H1 (cell line): ENCODE measurements at regions not wholly inside any gene's neighbourhood (a gene's known extent, or its start where the extent isn't known, plus 50 kb on each side); places are given as distances from the start of the nearest gene placed in this dataset.

ENCODE experiments used
- CTCF ChIA-PET: fragments of 300-600 bp; sonication (Branson Sonifier 250); formaldehyde crosslinking; loops from one replicate; lab custom pipeline; 2021; ENCODE audit not compliant: partially characterized antibody; lab: Charles Lee
- POLR2A ChIA-PET: fragments of 300-600 bp; sonication (Branson Sonifier 250); formaldehyde crosslinking; loops from one replicate; lab custom pipeline; 2021; ENCODE audit warnings: inconsistent platforms; ENCODE audit not compliant: partially characterized antibody; lab: Charles Lee
- DNase-seq, 2 experiments: peaks; one replicate each; pipeline versions ENCODE4 v3.0.0 to v3.0.0-alpha.2; 2010 to 2022; ENCODE audit warnings: low spot score in 2 of 2, low read depth in 1 of 2, mixed read lengths in 1 of 2
- FAIRE-seq: peaks from 2 replicates; lab custom pipeline; 2011; peaks lifted over from hg19 to GRCh38; lab: Jason Lieb, UNC
- H2AFZ ChIP-seq: 2 replicates; pipeline ENCODE4 v1.8.1; 2012; ENCODE audit warnings: low read length, inconsistent platforms
- H2AK5ac ChIP-seq: 2 replicates; pipeline ENCODE4 v1.6.1; 2013; ENCODE audit warnings: low read depth, low read length
- H2BK120ac ChIP-seq: replicated peaks from 2 replicates; pipeline ENCODE3; 2013; ENCODE audit warnings: low read depth, low read length, inconsistent platforms
- H2BK12ac ChIP-seq: 2 replicates; pipeline ENCODE4 v1.6.1; 2013; ENCODE audit warnings: low read depth, low read length
- H2BK15ac ChIP-seq: 2 replicates; pipeline ENCODE4 v1.6.1; 2013; ENCODE audit warnings: low read length
- H2BK20ac ChIP-seq: 2 replicates; pipeline ENCODE4 v1.6.1; 2013; ENCODE audit warnings: low read length
- H2BK5ac ChIP-seq: 2 replicates; pipeline ENCODE4 v1.6.1; 2013; ENCODE audit warnings: low read depth, low read length
- H3K14ac ChIP-seq: 2 replicates; pipeline ENCODE4 v1.6.1; 2013; ENCODE audit warnings: inconsistent platforms; ENCODE audit not compliant: insufficient read length
- H3K18ac ChIP-seq: 2 replicates; pipeline ENCODE4 v1.6.1; 2013; ENCODE audit warnings: low read length; ENCODE audit errors: extremely low read depth
- H3K23ac ChIP-seq: 2 replicates; pipeline ENCODE4 v1.6.1; 2013; ENCODE audit warnings: inconsistent platforms; ENCODE audit not compliant: insufficient read length
- H3K23me2 ChIP-seq: 2 replicates; pipeline ENCODE4 v1.6.1; 2013; ENCODE audit warnings: low read depth, low read length
- H3K27ac ChIP-seq: 2 replicates; pipeline ENCODE4 v1.6.1; 2011; ENCODE audit warnings: low read depth, low read length, inconsistent platforms
- H3K27me3 ChIP-seq, 4 experiments: replicated peaks in 1 of 4; 1 replicate in 1 of 4; 2 replicates in 3 of 4; pipeline versions ENCODE4 v1.6.1 to v1.8.1; 2011 to 2013; ENCODE audit warnings: low read length in 3 of 4, mild to moderate bottlenecking in 3 of 4, inconsistent platforms in 2 of 4, mixed read lengths in 2 of 4, moderate library complexity in 1 of 4; ENCODE audit not compliant: control insufficient read depth in 3 of 4, insufficient read depth in 3 of 4; ENCODE audit errors: extremely low read depth in 1 of 4
- H3K36me3 ChIP-seq, 4 experiments: 2 replicates each; pipeline versions ENCODE4 v1.6.1 to v1.8.1; 2011 to 2013; ENCODE audit warnings: mild to moderate bottlenecking in 4 of 4, low read length in 3 of 4, moderate library complexity in 2 of 4, control low read depth in 1 of 4, inconsistent platforms in 1 of 4; ENCODE audit not compliant: insufficient read depth in 4 of 4, control insufficient read depth in 2 of 4
- H3K4ac ChIP-seq: replicated peaks from 2 replicates; pipeline ENCODE3; 2013; ENCODE audit warnings: low read length, low read depth, mixed read lengths, inconsistent platforms; ENCODE audit not compliant: insufficient read length
- H3K4me1 ChIP-seq, 4 experiments: replicated peaks in 1 of 4; 1 replicate in 1 of 4; 2 replicates in 3 of 4; pipeline versions ENCODE4 v1.6.1 to v1.8.1; 2011 to 2013; ENCODE audit warnings: low read length in 3 of 4, inconsistent platforms in 2 of 4, mixed read lengths in 1 of 4; ENCODE audit not compliant: insufficient read depth in 4 of 4, control insufficient read depth in 3 of 4
- H3K4me2 ChIP-seq, 2 experiments: 2 replicates each; pipeline versions ENCODE4 v1.6.1 to v1.8.1; 2011 to 2013; ENCODE audit warnings: low read depth in 2 of 2, low read length in 2 of 2, control low read depth in 1 of 2, inconsistent platforms in 1 of 2, mild to moderate bottlenecking in 1 of 2; ENCODE audit not compliant: insufficient read depth in 1 of 2
- H3K4me3 ChIP-seq, 4 experiments: fragments of 200-600, 300-600 bp in 1 of 4; sonication (generic), shearing (Covaris generic), sonication (Bioruptor Twin) in 1 of 4; 2 replicates each; pipeline versions ENCODE4 v1.5.1 to v1.8.1; 2011 to 2016; ENCODE audit warnings: low read length in 4 of 4, low read depth in 3 of 4, control low read depth in 2 of 4, inconsistent platforms in 2 of 4, mild to moderate bottlenecking in 2 of 4, mixed read lengths in 1 of 4, moderate library complexity in 1 of 4; ENCODE audit not compliant: insufficient read depth in 2 of 4; ENCODE audit errors: extremely low read depth in 1 of 4
- H3K56ac ChIP-seq: replicated peaks from 2 replicates; pipeline ENCODE3; 2013; ENCODE audit warnings: low read depth, mild to moderate bottlenecking, mixed read lengths, low read length, inconsistent platforms; ENCODE audit not compliant: insufficient read length
- H3K79me1 ChIP-seq: 2 replicates; pipeline ENCODE4 v1.6.1; 2013; ENCODE audit warnings: low read depth, low read length, control low read depth
- H3K79me2 ChIP-seq, 2 experiments: 2 replicates each; pipeline versions ENCODE4 v1.6.1 to v1.8.1; 2012 to 2013; ENCODE audit warnings: low read length in 2 of 2, mild to moderate bottlenecking in 2 of 2, inconsistent platforms in 1 of 2; ENCODE audit not compliant: insufficient read depth in 2 of 2, control insufficient read depth in 1 of 2
- H3K9ac ChIP-seq, 4 experiments: replicated peaks in 1 of 4; 1 replicate in 1 of 4; 2 replicates in 3 of 4; pipeline versions ENCODE4 v1.6.1 to v1.8.1; 2011 to 2013; ENCODE audit warnings: low read depth in 3 of 4, low read length in 3 of 4, control low read depth in 2 of 4, mild to moderate bottlenecking in 2 of 4, moderate library complexity in 2 of 4, inconsistent platforms in 1 of 4; ENCODE audit errors: extremely low read depth in 1 of 4
- H3K9me3 ChIP-seq, 2 experiments: 2 replicates each; pipeline versions ENCODE4 v1.6.1 to v1.8.1; 2012 to 2013; ENCODE audit warnings: mild to moderate bottlenecking in 2 of 2, moderate library complexity in 2 of 2, control low read depth in 1 of 2, inconsistent platforms in 1 of 2, low read depth in 1 of 2, low read length in 1 of 2, mixed read lengths in 1 of 2; ENCODE audit not compliant: insufficient read depth in 2 of 2
- H4K20me1 ChIP-seq, 2 experiments: replicated peaks in 1 of 2; 2 replicates each; pipeline versions ENCODE3 to v1.8.1; 2011 to 2013; ENCODE audit warnings: inconsistent platforms in 2 of 2, low read length in 2 of 2, mild to moderate bottlenecking in 1 of 2; ENCODE audit not compliant: insufficient read depth in 2 of 2, control insufficient read depth in 1 of 2
- H4K5ac ChIP-seq: 2 replicates; pipeline ENCODE4 v1.6.1; 2013; ENCODE audit warnings: low read length, low read depth, mixed read lengths, inconsistent platforms; ENCODE audit not compliant: insufficient read length
- H4K8ac ChIP-seq: 2 replicates; pipeline ENCODE4 v1.8.0; 2013; ENCODE audit warnings: mild to moderate bottlenecking, moderate library complexity, low read length, inconsistent platforms; ENCODE audit not compliant: insufficient read depth; ENCODE audit errors: extremely low read depth
- H4K91ac ChIP-seq: replicated peaks from 2 replicates; pipeline ENCODE3; 2013; ENCODE audit warnings: low read length, mixed read lengths, inconsistent platforms; ENCODE audit not compliant: insufficient read length
- CREB1 ChIP-seq: IDR thresholded peaks from 2 replicates; pipeline ENCODE4 v1.6.1; 2012; ENCODE audit warnings: inconsistent platforms
- EZH2 ChIP-seq: fragments of 200-600 bp; sonication (generic); IDR thresholded peaks from 2 replicates; pipeline ENCODE4 v1.7.1; 2012; ENCODE audit warnings: low read depth, mild to moderate bottlenecking, moderate library complexity, low read length, inconsistent platforms; ENCODE audit not compliant: severe bottlenecking
- JUND ChIP-seq: IDR thresholded peaks from 2 replicates; pipeline ENCODE4 v1.6.1; 2011; ENCODE audit warnings: mild to moderate bottlenecking, improper control_type of control experiment, low read length
- RXRA ChIP-seq: IDR thresholded peaks from 2 replicates; pipeline ENCODE4 v1.6.1; 2011; ENCODE audit warnings: low read depth, mild to moderate bottlenecking, low read length, moderate library complexity; ENCODE audit not compliant: insufficient read depth
- TAF1 ChIP-seq: IDR thresholded peaks from 2 replicates; pipeline ENCODE4 v1.6.1; 2011; ENCODE audit warnings: mild to moderate bottlenecking, low read depth, low read length
- ZNF274 ChIP-seq: IDR thresholded peaks from 2 replicates; pipeline ENCODE4 v1.7.0; 2012; ENCODE audit warnings: low read length, borderline replicate concordance; ENCODE audit errors: extremely low read depth
- WGBS, 2 experiments: shearing (Covaris generic) in 1 of 2; methylation state at CpG; one replicate each; pipeline versions ENCODE4 v1.1.6 to v1.1.7; 2013 to 2015; ENCODE audit warnings: low lambda C conversion rate in 2 of 2, mixed read lengths in 2 of 2, inconsistent platforms in 1 of 2, low coverage in 1 of 2, missing lambda C conversion rate in 1 of 2; ENCODE audit not compliant: insufficient replicate concordance in 2 of 2, insufficient coverage in 1 of 2, insufficient read length in 1 of 2; ENCODE audit errors: extremely low coverage in 1 of 2, missing lambda C conversion rate in 1 of 2; 5-methylcytosine and 5-hydroxymethylcytosine counted together
- TF ChIP-seq, protein P1 (sequence below): IDR thresholded peaks from 2 replicates; pipeline ENCODE4 v1.6.1; 2011; ENCODE audit warnings: low read length, improper control_type of control experiment

DNA sequence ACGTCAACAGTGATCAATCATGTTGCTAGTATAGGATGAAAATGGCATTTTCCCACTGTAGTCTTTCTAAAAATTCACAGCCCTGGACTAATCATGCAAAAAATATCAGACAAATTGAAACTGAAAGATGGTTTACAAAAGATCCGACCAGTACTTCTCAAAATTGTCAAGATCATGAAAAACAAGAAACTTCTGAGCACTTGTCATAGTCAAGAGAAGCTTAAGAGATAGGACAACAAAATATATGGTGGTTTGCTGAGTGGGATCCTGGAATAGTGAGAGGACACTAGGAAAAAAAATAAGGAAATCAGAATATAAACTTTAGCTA is 101.1 kb downstream of the NAA11 start:
- no peaks in the 10 kb centered on the region for H3K23me2 ChIP-seq
- no peaks in the 10 kb centered on the region for H3K9me3 ChIP-seq
- no peak overlapping the region for H2BK5ac ChIP-seq
- H3K27ac ChIP-seq, result no peak overlapping the region
- no peak overlapping the region for H3K4me3 ChIP-seq
- H3K9ac ChIP-seq, result no peak overlapping the region
- no peak for FAIRE-seq
- H4K8ac ChIP-seq, result no peak overlapping the region
- H2BK120ac ChIP-seq, result no peak overlapping the region
- 76% methylated on average over 2 of the region's 2 CpGs; no CpG with 5 or more reads in 1 of the 2 experiments for WGBS, 2 experiments
- H2BK15ac ChIP-seq, result no peak overlapping the region
- no peaks in the 10 kb centered on the region for H3K79me2 ChIP-seq
- H4K5ac ChIP-seq, result no peak overlapping the region
- no peaks in the 10 kb centered on the region for H3K36me3 ChIP-seq
- TF ChIP-seq TAF1 (no peak), CREB1 (no peak), EZH2 (no peak), JUND (no peak), RXRA (no peak), ZNF274 (no peak)
- TF ChIP-seq, protein P1, sequence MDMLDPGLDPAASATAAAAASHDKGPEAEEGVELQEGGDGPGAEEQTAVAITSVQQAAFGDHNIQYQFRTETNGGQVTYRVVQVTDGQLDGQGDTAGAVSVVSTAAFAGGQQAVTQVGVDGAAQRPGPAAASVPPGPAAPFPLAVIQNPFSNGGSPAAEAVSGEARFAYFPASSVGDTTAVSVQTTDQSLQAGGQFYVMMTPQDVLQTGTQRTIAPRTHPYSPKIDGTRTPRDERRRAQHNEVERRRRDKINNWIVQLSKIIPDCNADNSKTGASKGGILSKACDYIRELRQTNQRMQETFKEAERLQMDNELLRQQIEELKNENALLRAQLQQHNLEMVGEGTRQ, result no peak
- H4K91ac ChIP-seq, result no peak overlapping the region
- H3K18ac ChIP-seq, result no peak overlapping the region
- H3K14ac ChIP-seq, result no peak overlapping the region
- no peak overlapping the region for H2AFZ ChIP-seq
- H2AK5ac ChIP-seq, result no peak overlapping the region
- no peak overlapping the region for H3K23ac ChIP-seq
- H3K4me2 ChIP-seq, result no peak overlapping the region
- H3K4me1 ChIP-seq, result no peaks in the 10 kb centered on the region
- ChIA-PET POLR2A (no interaction called here), CTCF (interaction anchor here (1.1 to 1.2 kb wide), 2 partner anchors 12 to 17 kb away, joined by 3 to 4 read pairs; no protein-coding TSS in a partner anchor)
- H4K20me1 ChIP-seq, result no peaks in the 10 kb centered on the region
- no peaks in the 10 kb centered on the region for H3K79me1 ChIP-seq
- H3K56ac ChIP-seq, result no peak overlapping the region
- no peak overlapping the region for H3K4ac ChIP-seq
- no peak overlapping the region for H2BK20ac ChIP-seq
- DNase-seq, result no peak
- H3K27me3 ChIP-seq, result no peaks in the 10 kb centered on the region
- H2BK12ac ChIP-seq, result no peak overlapping the region
